ENCODE measurements at regions not wholly inside any gene's neighbourhood (a gene's known extent, or its start where the extent isn't known, plus 50 kb on each side); places are given as distances from the start of the nearest gene placed in this dataset.

- H3K4me3 Mint-ChIP-seq = no peak overlapping the region
- H3K4me1 Mint-ChIP-seq = no peaks in the 10 kb centered on the region
- intact Hi-C loops (cut with micrococcal nuclease) = no loop called here
- Histone ChIP-seq H3K4me3 (ENCODE audit: low read length) (no peak overlapping the region), H3K27me3 (ENCODE audit: control insufficient read depth, insufficient read depth, low read length) (no peaks in the 10 kb centered on the region), H3K36me3 (ENCODE audit: control insufficient read depth, insufficient read depth, low read length) (no peaks in the 10 kb centered on the region), H3K4me1 (ENCODE audit: control insufficient read depth, insufficient read depth, low read length) (no peaks in the 10 kb centered on the region), H3K27ac (ENCODE audit: low read length) (no peak overlapping the region), H3K9me3 (ENCODE audit: control insufficient read depth, insufficient read depth, low read length) (no peaks in the 10 kb centered on the region)
- ATAC-seq (no peak), DNase-seq (no peak)
- H3K9me3 Mint-ChIP-seq = peaks cover 3 to 6% of the 10 kb centered on the region in 2 donors
- TF ChIP-seq CTCF (IDR thresholded peaks at IDR 0.05) = no peak
- H3K27me3 Mint-ChIP-seq (ENCODE audit: low read depth in 2 of 2) = no peaks in the 10 kb centered on the region
- H3K27ac Mint-ChIP-seq = no peak overlapping the region
- 95% methylated on average over 6 of the region's 7 CpGs for WGBS (ENCODE audit: insufficient coverage)
- no peaks in the 10 kb centered on the region for H3K36me3 Mint-ChIP-seq
These were observed 220.9 kb upstream of the KIAA1217 start for GRCh38 chr10:23988006-23988405.

- 62% methylated on average over 4 of the region's 6 CpGs for WGBS (ENCODE audit: insufficient coverage)
- Mint-ChIP-seq H3K9me3 (peaks cover 0 to 2% of the 10 kb centered on the region in 2 donors), H3K4me1 (no peaks in the 10 kb centered on the region), H3K27me3 (ENCODE audit: low read depth in 2 of 2) (no peaks in the 10 kb centered on the region), H3K4me3 (no peak overlapping the region), H3K27ac (no peak overlapping the region), H3K36me3 (no peaks in the 10 kb centered on the region)
- no peak overlapping the region for H3K27ac ChIP-seq (ENCODE audit: low read length)
- peak in 1 of 2 donors; percentile 13 for DNase-seq
- H3K4me1 ChIP-seq (ENCODE audit: control insufficient read depth, insufficient read depth, low read length) = no peaks in the 10 kb centered on the region
- H3K9me3 ChIP-seq (ENCODE audit: control insufficient read depth, insufficient read depth, low read length) = no peaks in the 10 kb centered on the region
- no peak overlapping the region for H3K4me3 ChIP-seq (ENCODE audit: low read length)
- H3K27me3 ChIP-seq (ENCODE audit: control insufficient read depth, insufficient read depth, low read length) = no peaks in the 10 kb centered on the region
- intact Hi-C loops (cut with micrococcal nuclease) = no loop called here
- no peak for ATAC-seq
- TF ChIP-seq CTCF (IDR thresholded peaks at IDR 0.05) = no peak
- H3K36me3 ChIP-seq (ENCODE audit: control insufficient read depth, insufficient read depth, low read length) = no peaks in the 10 kb centered on the region
These were observed 214.4 kb upstream of the KIAA1217 start for GRCh38 chr10:23994459-23995046.

- DNase-seq = no peak
- 95% methylated on average over 4 of the region's 9 CpGs for WGBS (ENCODE audit: insufficient coverage)
These were observed 209.5 kb upstream of the KIAA1217 start for GRCh38 chr10:23999445-23999844.

More at GRCh38 chr10:23999445-23999844, 209.5 kb upstream of the KIAA1217 start:
- H3K4me3 Mint-ChIP-seq = no peak overlapping the region
- no peaks in the 10 kb centered on the region for H3K27me3 Mint-ChIP-seq (ENCODE audit: low read depth in 2 of 2)
- H3K27ac Mint-ChIP-seq = no peak overlapping the region
- no peaks in the 10 kb centered on the region for H3K36me3 ChIP-seq (ENCODE audit: control insufficient read depth, insufficient read depth, low read length)
- no peak overlapping the region for H3K27ac ChIP-seq (ENCODE audit: low read length)
- ATAC-seq = no peak
- no peak for TF ChIP-seq CTCF (IDR thresholded peaks at IDR 0.05)
- no peaks in the 10 kb centered on the region for H3K36me3 Mint-ChIP-seq
- H3K9me3 Mint-ChIP-seq = no peaks in the 10 kb centered on the region
- H3K4me1 Mint-ChIP-seq = no peaks in the 10 kb centered on the region
- H3K9me3 ChIP-seq (ENCODE audit: control insufficient read depth, insufficient read depth, low read length) = no peaks in the 10 kb centered on the region
- intact Hi-C loops (cut with micrococcal nuclease) = no loop called here
- H3K27me3 ChIP-seq (ENCODE audit: control insufficient read depth, insufficient read depth, low read length) = no peaks in the 10 kb centered on the region
- H3K4me1 ChIP-seq (ENCODE audit: control insufficient read depth, insufficient read depth, low read length) = no peaks in the 10 kb centered on the region
- H3K4me3 ChIP-seq (ENCODE audit: low read length) = no peak overlapping the region

All from natural killer cell (primary cell).